HG03196 (cell line): ENCODE measurements at regions not wholly inside any gene's neighbourhood (a gene's known extent, or its start where the extent isn't known, plus 50 kb on each side); places are given as distances from the start of the nearest gene placed in this dataset.

Experiments used
- ATAC-seq: cut with Tn5 transposase; IDR thresholded peaks from one replicate; pipeline ENCODE4 v1.9.1; 2021; ENCODE audit not compliant: unreplicated experiment

DNA sequence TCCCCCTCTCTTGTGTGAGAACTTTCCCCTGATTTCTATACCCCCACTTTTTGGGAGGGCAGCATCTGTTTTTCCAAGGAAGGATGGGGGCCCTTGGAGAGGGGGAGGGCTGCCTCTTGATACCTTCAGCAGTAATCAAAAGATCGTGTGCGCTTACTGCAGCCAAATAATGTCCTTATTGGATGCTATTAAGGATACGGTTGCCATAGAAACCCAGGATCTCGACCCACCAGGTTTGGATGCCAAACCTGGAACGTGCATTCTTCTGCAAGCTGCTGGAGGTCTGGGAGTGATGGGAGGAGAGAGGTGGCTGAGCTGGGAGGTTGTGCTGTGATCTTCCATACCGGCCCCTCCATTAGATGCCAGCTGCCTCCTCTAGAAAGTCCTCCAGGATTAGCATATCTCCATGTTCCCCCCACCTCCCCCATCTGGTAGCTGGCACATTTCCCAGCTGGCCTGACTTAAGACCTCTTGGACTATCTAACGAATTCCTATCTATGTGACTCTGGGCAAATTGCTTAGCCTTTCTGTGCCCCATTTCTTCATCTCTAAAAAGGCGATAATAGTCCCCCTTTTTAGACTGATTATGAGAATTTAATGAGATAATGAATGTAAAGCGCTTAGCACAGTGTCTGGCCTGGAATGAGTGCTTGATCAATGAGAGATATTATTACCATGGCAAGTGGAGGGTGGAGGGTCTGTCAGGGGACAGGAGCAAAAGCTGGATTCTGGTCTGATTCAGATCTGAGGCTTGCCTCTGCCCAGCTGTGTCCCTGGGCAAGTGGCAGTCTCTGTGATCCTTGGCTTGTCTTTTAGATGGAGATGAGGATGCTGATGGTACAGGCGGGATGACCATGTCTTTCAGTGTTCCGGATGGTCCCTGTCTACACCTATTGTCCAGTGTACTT, 78.5 kb upstream of the PCBD1 start:
- no peak for ATAC-seq

DNA sequence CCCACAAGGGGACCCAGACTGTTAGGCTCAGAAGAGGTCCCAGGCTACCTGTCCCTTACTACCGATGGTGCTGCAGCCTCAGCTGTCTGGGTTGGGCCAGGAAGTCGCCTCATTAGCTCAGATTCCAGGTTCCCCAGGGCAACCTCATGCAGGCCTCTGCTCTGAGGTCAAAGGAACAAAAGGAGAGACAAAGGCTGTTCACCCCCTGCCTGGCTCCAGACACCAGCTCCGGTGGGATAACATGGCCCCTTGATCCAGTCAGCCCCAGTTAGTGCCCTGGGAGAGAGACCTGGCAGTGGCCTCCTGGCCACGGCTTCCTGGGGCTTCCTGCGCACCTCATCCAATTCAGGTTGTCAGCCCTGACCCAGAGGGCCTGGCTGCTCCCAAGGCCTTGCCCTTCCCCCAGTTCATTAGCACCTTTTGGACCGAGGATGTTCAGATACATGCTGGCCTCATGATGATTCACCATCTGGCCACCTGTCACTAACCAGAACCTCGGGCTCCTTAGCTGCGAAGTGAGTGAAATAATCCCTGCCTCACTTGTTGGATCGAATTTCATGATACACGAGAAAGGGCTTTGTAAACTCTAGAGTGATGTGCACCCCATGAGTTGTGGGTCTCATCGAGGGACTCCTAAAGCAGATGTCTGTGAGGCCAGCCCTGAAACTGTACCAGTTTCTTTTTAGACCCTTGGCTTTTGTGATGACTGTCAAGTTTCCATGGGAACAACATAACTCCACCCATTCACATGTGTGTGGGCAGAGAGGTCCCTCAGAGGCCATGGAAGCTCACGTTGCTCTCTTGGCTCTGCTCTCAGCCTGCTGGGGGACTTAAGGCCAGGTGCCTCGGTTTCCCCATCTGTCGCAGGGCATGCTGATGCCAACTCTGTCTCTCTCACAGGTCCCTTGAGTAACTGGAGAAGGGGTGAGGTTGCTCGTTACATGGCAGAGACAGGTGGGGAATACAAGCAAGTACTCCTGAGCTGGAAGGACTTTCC, 79.5 kb upstream of the PCBD1 start:
- no peak for ATAC-seq

DNA sequence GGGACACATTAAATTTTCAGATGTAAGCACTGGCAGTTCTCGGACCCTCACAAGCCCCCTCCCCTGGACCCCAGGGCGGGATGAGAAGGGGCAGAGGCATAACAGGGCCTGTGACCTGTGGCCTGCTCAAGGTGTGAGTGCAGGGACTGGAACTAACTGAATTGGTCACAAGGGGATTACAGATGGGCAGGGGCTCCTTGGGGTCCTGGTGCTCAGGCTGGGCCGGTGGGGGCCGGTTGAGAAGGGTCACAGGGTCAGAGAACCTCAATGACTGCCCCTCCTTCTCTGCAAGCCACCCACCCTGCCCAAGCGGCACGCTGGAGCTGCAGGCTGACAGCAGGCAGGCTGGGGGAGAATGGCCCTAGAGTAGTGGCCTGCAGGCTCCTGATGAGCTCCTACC, 80.8 kb upstream of the PCBD1 start:
- no peak for ATAC-seq

DNA sequence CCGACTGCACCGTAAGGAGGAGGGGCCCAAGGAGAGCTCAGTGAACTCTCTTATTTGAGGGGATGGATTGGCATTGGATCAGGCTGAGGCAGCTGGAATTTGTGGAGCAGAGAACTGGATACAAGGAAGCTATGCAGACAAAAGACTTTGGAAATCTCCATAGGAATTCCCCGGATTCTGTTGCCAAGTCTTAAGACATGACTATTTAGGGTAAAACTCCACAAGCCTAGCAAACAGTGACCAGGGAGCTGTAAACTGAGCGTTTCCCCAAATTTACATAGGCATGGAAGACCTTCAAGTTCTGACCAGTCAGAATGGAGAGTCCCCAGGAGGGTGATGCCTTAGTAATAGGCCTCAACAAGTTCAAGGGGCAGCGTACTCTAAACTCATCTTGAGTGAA, 82.5 kb upstream of the PCBD1 start:
- no peak for ATAC-seq

DNA sequence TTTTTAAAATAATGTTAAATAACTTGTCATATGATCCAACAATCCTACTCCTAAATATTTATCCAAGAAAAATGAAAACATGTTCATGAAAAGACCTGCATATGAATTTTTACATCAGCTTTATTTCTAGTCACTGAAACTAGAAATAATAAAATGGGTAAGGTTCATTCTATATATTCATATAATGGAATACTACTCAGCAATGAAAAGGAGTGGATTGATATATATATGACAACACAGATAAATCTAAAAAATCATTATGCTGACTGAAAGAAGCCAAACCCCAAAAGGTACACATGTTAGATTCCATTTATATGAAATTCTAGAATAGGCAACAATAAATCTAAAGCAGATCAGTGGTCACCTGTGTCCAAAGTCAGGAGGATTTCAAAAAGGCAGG, 84.9 kb upstream of the PCBD1 start:
- ATAC-seq: no peak

DNA sequence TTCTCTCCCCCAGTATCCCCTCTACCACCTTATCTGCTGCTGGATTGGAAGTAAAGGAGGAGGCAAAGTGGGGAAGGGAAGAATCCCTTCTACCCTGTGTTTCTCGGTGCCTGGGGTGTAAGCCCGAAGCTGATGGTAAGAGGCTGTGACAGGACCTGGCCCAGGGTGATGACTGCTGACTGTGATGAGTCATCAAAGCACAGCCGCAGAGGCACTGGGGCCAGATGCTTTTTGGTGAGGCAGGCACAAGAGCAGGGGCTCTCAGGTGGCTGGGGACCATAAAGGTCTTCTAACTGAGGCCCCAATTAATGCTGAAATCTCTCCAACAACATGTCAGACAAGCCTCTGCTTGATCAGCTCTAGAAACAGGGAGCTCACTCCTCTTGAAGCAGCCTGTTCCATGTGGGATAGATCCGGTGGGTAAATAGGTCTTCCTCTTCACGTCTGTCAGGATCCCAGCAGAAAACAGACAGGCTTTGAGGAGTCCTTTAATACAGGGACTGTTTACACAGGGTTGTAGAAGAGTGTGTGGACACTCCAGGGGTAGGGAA, 86.1 kb upstream of the PCBD1 start:
- ATAC-seq: no peak

DNA sequence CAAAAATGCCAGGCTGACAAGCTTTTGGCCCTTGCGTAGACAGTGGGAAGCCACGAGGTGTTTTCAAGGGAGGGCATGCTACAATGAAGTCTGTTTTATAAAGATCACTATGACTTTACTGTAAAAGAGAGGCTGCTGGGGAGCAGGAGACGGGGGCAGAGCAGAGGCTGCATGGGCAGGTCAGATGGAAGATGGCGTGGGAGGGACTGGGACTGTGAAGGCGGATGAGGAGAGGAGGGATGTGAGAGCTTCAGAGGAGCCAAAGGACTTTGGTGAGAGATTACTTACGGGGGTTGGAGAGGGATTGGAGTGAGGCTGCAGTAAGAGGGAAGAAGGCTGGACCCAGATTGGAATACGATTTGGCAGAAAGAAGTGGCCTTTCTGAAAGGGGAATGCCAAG, 86.6 kb upstream of the PCBD1 start:
- no peak for ATAC-seq

DNA sequence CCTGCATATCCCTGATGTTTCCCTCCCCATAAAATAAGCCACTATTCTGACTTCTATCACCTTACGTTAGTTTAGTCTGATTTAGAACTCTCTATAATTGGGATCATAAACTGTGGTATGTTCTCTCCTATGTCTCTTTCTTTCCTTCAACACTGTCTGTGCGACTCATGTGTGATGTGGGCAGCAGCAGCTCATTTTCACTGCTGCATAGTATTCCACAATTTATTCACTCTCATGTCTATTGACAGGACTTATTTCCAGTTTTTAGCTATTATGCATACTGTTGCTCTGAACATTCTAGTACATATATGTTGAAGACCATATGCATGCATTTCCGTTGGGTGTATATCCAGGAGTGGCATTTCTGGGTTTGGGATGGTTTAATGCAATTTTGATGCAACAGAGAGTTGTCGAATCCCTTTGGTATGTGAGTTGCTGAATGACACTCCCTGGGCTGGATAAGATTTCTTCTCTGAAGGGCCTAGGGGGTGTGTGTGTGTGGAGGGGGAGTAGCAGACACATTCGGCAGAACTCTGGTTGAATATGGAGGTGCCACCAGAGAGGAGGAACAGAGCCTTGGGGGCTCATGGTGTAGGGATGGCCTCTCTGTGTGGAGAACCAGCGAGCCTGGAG, 87.8 kb upstream of the PCBD1 start:
- ATAC-seq: no peak

DNA sequence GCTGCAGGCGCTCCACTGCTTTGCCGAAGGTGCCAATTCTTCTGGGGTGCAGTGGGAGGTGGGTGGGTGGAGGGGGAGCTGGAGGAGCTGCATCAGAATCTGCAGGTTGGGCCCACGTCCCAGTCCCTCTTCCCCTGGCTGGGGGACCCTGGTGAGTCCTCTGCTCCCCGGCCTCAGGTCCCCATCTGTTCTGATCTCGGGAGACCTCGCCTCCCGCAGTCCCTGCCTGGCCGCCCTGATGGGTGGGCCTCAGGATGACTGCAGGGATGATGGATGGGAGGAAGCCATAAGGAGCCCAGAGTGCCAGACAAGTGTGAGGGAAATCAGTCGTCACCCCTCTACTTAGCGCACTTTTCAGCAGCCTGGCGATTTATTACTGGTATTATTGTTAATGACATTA, 89.3 kb upstream of the PCBD1 start:
- ATAC-seq: no peak

DNA sequence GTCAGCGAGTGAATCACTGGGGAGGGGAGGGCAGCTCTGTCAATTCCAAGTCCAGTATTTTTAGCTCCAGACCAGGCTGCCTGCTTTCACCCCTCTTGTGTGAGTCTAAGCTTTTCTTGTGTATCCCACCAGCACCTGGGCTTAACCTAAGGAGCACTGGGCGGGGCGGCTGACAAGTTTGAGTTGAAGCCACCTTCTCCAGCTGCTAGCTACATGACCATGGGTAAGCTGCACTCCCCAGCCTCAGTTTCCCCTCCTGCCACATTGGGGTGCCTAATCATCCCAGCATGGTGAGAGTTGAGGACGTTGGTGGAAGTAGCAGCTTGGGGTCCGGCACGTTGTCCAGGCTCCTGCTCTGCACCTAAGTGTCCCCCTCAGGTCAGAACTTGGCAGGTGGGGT, 89.8 kb upstream of the PCBD1 start:
- no peak for ATAC-seq

DNA sequence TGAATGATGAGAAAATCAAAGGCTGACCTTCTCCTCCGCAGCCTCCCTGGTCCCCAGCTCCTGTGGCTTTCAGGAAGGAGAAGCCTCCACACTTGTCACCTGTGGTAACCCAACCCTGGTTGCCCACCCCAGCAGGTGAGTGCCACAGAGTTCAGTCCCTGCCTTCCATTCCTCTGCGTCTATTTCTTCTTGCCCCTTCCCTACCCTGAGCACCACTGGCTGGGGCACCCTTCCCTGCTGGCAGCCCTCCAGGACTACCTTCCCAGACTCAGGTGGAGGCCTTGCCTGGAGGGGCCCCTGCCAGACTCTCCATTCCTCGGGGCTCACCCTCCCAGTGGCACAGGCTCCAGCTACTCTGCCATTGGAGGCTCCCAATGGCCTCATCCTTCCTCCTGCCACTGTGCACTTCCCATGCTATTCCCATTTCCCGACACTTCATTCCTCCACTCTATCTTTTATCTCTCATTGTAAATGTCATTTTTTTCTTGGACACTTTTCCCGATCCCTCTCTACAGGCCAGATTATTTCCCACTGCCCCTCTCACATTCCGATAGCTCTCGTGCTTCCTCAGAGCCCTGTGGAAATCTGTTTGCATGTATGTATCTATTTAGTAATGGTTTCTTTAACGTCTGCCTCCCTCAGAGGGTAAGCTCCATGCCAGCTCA, 90.6 kb upstream of the PCBD1 start:
- no peak for ATAC-seq

DNA sequence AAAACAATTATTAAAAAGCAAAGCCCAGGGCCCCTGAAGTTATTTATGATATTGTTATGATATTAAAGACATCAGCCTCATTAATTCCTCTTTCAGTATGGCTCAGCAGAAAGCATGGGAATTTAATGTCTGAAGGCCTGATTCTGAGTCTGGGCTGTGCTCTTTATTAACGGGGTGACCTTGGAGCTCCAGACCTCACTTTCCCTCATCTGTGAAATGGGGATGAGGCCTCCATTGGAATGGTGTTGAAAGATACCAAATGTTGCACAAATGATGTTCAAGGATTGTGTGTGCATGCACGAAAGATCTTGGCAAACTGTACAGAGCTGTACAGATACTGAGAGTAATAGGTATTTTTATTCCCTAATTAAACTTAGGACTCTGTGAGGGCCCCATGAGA, 92.3 kb upstream of the PCBD1 start:
- ATAC-seq: no peak

DNA sequence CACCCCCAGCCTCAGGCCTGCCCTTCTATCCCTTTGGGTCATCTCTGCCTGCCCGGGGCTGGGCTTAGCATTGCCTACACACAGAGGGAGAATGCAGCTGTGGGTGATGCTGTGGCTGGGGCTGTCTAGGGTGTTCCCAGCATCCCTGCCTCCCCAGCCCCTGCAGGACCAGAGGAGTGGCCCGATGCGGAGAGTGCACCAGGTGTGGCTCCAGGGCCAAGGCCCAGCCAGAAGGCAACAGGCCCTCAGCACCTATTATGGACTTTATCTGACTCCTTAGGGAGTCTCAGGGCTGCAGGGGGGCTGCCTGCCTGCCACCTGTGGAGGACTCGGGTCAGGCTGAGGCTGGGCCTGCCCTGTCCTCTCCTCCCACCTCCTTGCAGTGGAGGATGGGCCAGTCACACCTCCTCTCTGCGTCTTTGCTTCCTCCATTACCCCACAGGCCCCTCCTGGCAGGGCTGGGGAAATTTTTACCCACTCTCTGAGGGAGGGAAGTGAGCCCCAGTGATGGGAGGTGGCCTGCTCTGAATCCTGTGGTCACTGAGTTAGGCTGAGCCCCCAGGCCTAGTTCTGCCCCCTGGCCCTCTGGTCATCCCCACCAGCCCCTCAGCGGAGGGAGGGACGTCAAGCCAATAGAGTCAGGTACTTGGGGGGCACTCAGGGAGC, 92.9 kb upstream of the PCBD1 start:
- no peak for ATAC-seq

DNA sequence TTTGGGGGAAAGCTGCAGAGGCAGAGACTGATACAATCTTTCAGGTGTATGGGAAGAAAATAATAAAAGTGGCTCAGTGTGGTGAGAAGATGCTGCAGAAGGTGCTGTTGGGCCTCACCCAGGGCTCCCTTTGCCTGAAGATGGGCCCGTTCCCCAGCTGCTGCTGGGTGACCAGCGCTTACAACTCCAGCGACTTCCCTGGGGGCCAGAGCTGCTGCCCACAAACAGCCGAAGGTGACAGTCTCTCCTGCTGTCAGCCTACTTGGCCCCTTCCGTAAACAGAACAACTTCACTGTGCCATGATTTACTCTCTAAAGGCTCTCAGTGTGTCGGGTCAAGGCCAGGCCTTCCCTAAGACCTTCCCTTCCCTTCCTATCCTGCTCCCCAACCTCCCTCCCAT, 93.6 kb upstream of the PCBD1 start:
- ATAC-seq: no peak

DNA sequence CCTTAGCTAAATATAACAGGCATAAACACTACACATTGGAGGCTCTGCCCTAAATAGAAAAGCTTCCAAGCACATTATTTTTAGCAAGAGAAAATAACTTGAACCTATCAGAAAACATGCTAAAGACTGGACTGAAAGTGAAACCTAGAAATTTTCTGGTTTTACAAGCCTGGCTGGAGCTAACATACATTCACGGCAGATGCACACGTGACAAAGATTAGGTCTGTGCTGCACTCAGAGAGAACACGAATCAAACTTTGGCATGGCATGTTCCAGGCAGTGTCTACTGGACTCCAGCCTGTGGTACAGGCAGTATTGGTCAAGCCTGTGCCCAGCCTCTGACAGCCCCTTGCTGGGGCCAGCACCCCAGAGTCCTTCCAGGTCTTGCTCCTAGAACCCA, 94.1 kb upstream of the PCBD1 start:
- peak; percentile 49 for ATAC-seq

DNA sequence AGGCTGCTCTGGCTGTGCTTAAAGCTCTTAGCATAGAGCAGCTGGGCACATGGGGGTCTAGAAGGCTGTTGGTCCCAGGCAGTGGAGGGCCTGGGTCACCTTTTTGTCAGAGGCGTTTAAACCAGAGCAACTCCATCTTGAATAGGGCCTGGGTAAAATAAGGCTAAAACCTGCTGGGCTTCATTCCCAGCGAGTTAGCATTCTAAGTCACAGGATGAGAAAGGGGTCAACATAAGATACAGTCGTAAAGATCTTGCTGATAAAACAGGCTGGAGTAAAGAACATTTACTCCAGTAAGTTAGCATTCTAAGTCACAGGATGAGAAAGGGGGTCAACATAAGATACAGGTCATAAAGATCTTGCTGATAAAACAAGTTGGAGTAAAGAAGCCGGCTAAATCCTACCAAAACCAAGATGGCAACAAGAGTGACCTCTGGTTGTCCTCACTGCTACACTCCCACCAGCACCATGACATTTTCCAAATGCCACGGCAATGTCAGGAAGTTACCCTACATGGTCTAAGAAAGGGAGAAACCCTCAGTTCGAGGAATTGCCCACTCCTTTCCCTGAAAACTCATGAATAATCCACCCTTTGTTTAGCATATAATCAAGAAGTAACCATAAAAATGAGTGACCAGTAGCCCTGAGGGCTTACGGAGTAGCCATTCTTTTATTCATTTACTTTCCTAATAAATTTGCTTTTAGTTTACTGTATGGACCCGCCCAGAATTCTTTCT, 96.8 kb upstream of the PCBD1 start:
- ATAC-seq: no peak

DNA sequence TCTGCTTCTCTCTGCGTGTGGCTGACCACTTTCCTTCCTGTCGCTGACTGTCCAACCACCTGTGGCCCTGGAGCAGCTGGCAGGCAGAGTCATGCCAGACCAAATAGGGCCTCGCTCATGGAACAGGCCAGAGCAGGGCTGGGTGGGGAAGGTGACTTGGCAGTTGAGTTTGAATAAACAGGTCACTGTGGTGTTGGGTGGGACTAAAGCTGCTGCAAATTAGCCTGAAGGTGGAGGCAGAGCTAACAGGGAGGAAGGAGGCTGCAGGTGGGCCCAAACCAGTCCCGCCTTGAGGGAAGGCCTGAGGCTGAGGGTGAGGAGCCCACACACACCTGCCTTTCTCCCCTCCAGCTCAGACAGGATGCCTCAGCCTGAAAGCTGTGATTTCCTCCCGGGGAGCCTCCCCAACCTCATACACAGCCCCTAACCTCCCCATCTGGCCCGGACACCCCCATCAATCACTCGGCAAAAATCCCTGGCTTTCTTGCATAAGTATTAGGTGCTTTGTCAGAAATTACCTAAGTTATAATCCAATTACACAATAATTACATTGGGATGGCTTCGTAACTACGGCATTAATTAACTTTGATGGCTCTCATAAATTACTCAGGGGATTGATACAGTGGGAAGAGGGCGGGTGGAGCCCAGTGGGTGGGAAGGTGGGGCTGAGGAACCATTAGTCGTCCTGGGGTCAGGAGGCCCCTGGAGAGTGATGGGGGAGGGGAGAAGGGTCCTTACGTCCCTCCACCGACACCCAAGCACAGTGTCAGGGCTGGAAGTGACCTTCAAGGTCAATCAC, 97.7 kb upstream of the PCBD1 start:
- ATAC-seq: no peak

DNA sequence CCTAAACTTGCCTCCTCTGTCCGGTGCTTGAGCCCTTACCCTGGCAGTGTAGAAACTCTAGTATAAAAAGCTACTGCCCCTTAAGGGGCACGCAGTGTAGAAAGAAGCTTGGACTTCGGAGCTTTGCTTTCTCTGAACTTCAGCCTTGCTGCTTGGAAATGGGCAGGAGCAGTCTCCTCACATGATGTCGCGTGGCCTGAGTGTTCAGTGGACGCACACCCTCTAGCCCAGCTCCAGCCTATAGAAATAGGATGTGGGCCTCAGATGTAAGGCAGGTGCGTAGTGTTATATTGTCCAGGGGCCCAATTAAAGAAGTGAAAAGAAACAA, 98.2 kb upstream of the PCBD1 start:
- ATAC-seq: no peak
